ENCODE measurements at regions not wholly inside any gene's neighbourhood (a gene's known extent, or its start where the extent isn't known, plus 50 kb on each side); places are given as distances from the start of the nearest gene placed in this dataset.
A peak's percentile ranks its signal among the peaks of the same experiment; 100 is the strongest.
"Not testable (repeated sequence)": the region's sequence is repeated elsewhere in the genome, so short reads cannot be mapped to it uniquely, and the experiment has no call there.

DNA sequence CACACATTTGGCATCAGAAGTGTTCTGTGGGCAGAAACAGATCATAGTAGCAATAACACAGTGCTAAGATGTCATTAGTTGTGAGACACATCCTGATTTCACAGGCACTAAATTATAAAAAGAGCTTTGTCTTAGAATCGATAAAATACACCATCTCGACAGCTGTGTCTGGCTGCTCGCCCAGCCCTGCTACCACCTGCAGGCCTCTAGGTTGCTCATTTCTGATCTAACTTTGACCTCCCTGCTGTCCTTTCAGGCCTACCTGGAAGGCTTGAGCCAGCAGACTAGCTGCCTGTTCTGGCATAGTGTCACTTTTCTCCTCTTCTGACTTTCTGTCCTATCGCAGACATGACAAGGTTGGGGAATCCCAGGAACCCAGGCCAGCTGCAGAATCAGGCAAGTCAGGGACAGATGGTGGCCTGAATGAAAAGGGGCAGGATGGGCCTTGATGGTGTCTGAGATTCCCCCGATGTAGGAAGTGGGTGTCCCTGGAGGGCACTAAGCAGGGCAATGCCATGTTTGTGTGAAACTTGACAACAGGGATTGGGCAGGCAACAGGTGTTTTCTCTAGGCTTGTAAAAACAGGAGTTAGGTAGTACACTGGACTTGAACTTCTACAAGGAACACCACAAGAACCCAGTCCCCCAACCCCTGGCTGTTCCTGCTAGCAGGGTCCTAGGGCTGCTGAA is 66.6 kb upstream of the RHOU start:
- Histone ChIP-seq H3K27me3 (no peaks in the 10 kb centered on the region), H3K4me3 (no peak overlapping the region), H3K27ac (no peak overlapping the region), H3K4me1 (no peaks in the 10 kb centered on the region), H3K36me3 (no peaks in the 10 kb centered on the region), H3K9me3 (no peaks in the 10 kb centered on the region)
- no peak for DNase-seq
- intact Hi-C loops (cut with DNase I; ENCODE audit: low total_unique reads): no loop called here
- no peak for TF ChIP-seq POLR2A (IDR thresholded peaks at IDR 0.05)
- TF ChIP-seq, protein P1, sequence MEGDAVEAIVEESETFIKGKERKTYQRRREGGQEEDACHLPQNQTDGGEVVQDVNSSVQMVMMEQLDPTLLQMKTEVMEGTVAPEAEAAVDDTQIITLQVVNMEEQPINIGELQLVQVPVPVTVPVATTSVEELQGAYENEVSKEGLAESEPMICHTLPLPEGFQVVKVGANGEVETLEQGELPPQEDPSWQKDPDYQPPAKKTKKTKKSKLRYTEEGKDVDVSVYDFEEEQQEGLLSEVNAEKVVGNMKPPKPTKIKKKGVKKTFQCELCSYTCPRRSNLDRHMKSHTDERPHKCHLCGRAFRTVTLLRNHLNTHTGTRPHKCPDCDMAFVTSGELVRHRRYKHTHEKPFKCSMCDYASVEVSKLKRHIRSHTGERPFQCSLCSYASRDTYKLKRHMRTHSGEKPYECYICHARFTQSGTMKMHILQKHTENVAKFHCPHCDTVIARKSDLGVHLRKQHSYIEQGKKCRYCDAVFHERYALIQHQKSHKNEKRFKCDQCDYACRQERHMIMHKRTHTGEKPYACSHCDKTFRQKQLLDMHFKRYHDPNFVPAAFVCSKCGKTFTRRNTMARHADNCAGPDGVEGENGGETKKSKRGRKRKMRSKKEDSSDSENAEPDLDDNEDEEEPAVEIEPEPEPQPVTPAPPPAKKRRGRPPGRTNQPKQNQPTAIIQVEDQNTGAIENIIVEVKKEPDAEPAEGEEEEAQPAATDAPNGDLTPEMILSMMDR (IDR thresholded peaks at IDR 0.05): no peak

DNA sequence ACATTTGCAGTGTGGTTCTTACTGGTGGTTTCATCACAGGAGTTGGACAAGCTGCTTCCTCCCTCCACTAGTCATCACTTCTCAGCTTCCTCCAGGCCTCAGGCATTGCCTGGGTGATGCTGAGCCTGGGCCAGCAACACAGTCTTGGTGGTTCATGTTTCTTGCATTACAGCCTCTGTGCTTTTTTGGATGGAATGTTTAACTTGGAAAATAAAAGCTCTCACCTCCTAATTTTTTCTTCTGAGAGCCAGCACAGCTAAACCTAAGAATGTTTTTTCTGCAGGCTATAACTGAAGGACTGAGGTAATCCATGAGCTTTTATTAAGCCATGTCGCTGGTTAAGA is 66.1 kb upstream of the RHOU start:
- intact Hi-C loops (cut with DNase I; ENCODE audit: low total_unique reads): no loop called here
- no peak for DNase-seq
- Histone ChIP-seq H3K9me3 (no peaks in the 10 kb centered on the region), H3K4me3 (no peak overlapping the region), H3K27me3 (no peaks in the 10 kb centered on the region), H3K4me1 (no peaks in the 10 kb centered on the region), H3K36me3 (no peaks in the 10 kb centered on the region), H3K27ac (no peak overlapping the region)
- TF ChIP-seq, protein P1 (IDR thresholded peaks at IDR 0.05): no peak
- TF ChIP-seq POLR2A (IDR thresholded peaks at IDR 0.05): no peak

DNA sequence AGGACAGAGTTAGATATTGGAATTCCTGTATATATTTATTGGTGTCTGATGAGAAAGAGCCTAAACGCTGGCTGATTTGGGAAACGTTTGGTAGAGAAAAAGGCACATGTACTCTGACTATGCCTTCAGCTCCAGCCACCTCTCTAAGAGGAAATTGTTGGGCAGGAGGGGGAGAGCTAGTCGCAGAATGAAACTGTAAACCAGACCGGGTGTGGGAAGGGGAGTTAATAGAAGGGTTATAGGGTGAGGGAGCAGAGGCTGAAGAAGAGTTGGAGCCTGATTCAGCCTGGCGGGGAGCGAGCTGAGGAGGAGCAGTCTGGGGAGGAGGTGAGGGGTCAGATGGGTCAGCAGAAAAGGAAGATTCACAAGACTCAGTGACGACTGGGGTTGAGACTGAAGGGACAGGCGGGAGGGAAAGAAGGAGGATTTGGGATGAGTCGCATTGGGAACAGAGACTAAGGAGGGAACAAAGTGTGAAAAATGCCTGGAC is 54.2 kb upstream of the RHOU start:
- H3K36me3 ChIP-seq; H3K27ac ChIP-seq; H3K4me3 ChIP-seq; DNase-seq; H3K27me3 ChIP-seq; intact Hi-C loops (cut with DNase I; ENCODE audit: low total_unique reads); H3K9me3 ChIP-seq; H3K4me1 ChIP-seq: not testable (repeated sequence)

DNA sequence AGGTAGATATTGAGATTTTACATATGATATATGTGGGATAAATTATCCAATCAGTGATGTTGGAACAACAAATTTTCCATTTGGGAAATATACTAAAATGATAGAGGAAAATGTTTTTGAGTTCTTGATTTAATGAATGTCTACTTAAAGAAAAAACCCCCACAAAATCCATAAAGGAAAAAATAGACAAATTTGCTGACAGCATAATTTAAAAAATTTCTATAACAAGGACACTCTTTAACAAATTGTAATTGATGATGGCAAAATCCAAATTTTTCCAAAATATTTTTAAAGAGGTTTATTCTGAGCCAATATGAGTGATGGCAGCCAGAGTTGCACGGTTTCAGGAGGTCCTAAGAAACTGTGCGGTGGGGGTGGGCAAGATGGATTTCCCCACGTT is 51.9 kb upstream of the RHOU start:
- TF ChIP-seq, protein P1 (IDR thresholded peaks at IDR 0.05): no peak
- no peak for TF ChIP-seq POLR2A (IDR thresholded peaks at IDR 0.05)
- Histone ChIP-seq H3K27ac (no peak overlapping the region), H3K27me3 (no peaks in the 10 kb centered on the region), H3K4me3 (no peak overlapping the region), H3K36me3 (no peaks in the 10 kb centered on the region), H3K9me3 (no peaks in the 10 kb centered on the region), H3K4me1 (no peaks in the 10 kb centered on the region)
- DNase-seq: no peak
- intact Hi-C loops (cut with DNase I; ENCODE audit: low total_unique reads): no loop called here

DNA sequence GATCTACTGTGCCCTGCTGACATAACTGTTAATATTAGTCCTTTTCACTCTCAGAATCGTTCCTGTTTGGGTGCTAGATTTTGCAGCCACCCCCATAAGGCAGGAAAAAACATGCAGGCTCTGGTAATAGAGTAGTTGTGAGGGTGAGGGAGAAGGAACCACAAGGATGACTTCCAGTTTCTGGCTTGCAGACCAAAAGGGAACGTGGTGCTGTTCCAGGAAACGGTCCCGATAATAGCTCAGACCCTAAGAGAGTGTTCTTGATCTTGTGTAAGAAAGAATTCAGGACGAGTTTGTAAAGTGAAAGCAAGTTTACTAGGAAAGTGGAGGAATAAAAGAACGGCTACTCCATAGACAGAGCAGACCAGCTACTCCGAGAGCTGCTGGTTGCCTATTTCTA is 50.7 kb upstream of the RHOU start:
- Histone ChIP-seq H3K9me3 (no peaks in the 10 kb centered on the region), H3K27me3 (no peaks in the 10 kb centered on the region), H3K27ac (peak overlapping the region; percentile 64 to 69), H3K4me3 (no peak overlapping the region), H3K36me3 (no peaks in the 10 kb centered on the region), H3K4me1 (no peaks in the 10 kb centered on the region)
- TF ChIP-seq, protein P1 (IDR thresholded peaks at IDR 0.05): no peak
- no peak for TF ChIP-seq POLR2A (IDR thresholded peaks at IDR 0.05)
- intact Hi-C loops (cut with DNase I; ENCODE audit: low total_unique reads): no loop called here
- DNase-seq: peak in 1 of 2 donors; percentile 30
